Endodermal cell (in vitro differentiated cells): ENCODE measurements at regions not wholly inside any gene's neighbourhood (a gene's known extent, or its start where the extent isn't known, plus 50 kb on each side); places are given as distances from the start of the nearest gene placed in this dataset.
"Not testable (repeated sequence)": the region's sequence is repeated elsewhere in the genome, so short reads cannot be mapped to it uniquely, and the experiment has no call there.

Experiments used
- DNase-seq: peaks from one replicate; pipeline ENCODE4 v3.0.0-alpha.2; 2017
- H3K27ac ChIP-seq: 2 replicates; pipeline ENCODE4 v1.5.1; 2013; ENCODE audit warnings: mild to moderate bottlenecking, low read depth, low read length, moderate library complexity
- H3K27me3 ChIP-seq: 2 replicates; pipeline ENCODE4 v1.6.1; 2013; ENCODE audit warnings: mild to moderate bottlenecking, low read length, moderate library complexity; ENCODE audit not compliant: insufficient read depth, control insufficient read depth, poor library complexity, severe bottlenecking
- H3K36me3 ChIP-seq: 2 replicates; pipeline ENCODE4 v1.7.0; 2013; ENCODE audit warnings: mild to moderate bottlenecking, low read length, moderate library complexity; ENCODE audit not compliant: control insufficient read depth, insufficient read depth
- H3K4me1 ChIP-seq: one replicate; pipeline ENCODE4 v1.7.0; 2013; ENCODE audit warnings: low read length; ENCODE audit not compliant: control insufficient read depth, insufficient read depth
- H3K4me3 ChIP-seq: 2 replicates; pipeline ENCODE4 v1.5.1; 2013; ENCODE audit warnings: mild to moderate bottlenecking, low read length, moderate library complexity
- H3K9ac ChIP-seq: 2 replicates; pipeline ENCODE4 v1.6.1; 2013; ENCODE audit warnings: mild to moderate bottlenecking, low read length, moderate library complexity; ENCODE audit not compliant: poor library complexity, severe bottlenecking; ENCODE audit errors: extremely low read depth
- H3K9me3 ChIP-seq: 2 replicates; pipeline ENCODE4 v1.6.1; 2013; ENCODE audit warnings: mild to moderate bottlenecking, low read length, moderate library complexity; ENCODE audit not compliant: control insufficient read depth
- H3K27ac Mint-ChIP-seq: 2 replicates; pipeline ENCODE4 v1.8.0; 2020; ENCODE audit warnings: mixed read lengths
- H3K27me3 Mint-ChIP-seq: 2 replicates; pipeline ENCODE4 v1.8.0; 2021; ENCODE audit warnings: mild to moderate bottlenecking, mixed read lengths; ENCODE audit not compliant: insufficient read depth
- H3K36me3 Mint-ChIP-seq: 2 replicates; pipeline ENCODE4 v1.8.0; 2020; ENCODE audit warnings: low read depth, mixed read lengths
- H3K4me1 Mint-ChIP-seq: 2 replicates; pipeline ENCODE4 v1.8.0; 2020; ENCODE audit warnings: mixed read lengths
- H3K4me3 Mint-ChIP-seq: 2 replicates; pipeline ENCODE4 v1.8.0; 2020; ENCODE audit warnings: mild to moderate bottlenecking, moderate library complexity, mixed read lengths
- H3K9me3 Mint-ChIP-seq: 2 replicates; pipeline ENCODE4 v1.8.0; 2020; ENCODE audit warnings: mild to moderate bottlenecking, mixed read lengths
- WGBS, 2 experiments: methylation state at CpG; one replicate each; pipeline versions ENCODE4 v1.1.5 to v1.1.7; 2013; ENCODE audit warnings: missing lambda C conversion rate in 2 of 2, mixed read lengths in 1 of 2; ENCODE audit not compliant: insufficient coverage in 1 of 2, insufficient read length in 1 of 2; 5-methylcytosine and 5-hydroxymethylcytosine counted together
- TF ChIP-seq, protein P1 (sequence below): fragments of 200-600 bp; sonication (generic); conservative IDR thresholded peaks from 2 replicates; pipeline ENCODE4 v1.5.0; 2021; ENCODE audit warnings: antibody characterized with exemption, mild to moderate bottlenecking

DNA sequence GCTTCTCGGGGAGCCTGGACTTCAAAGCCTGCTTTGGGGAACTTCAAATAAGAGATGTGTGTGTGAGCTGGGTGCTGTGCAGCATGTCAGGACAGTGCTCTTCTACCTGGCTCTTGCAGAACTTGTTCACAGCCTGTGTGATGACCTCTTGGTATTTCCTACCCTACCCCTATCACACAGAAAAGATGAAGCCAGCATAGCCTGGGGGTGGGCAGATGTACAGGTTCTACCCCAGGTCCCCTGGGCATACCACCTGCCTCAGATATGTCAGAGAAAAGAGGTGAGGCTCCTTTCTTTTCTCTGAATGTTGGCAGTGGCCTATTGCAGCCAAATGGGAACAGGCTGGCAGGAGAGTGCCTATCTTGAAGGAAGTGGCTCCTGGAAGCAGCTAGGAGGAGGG is 111.7 kb upstream of the ALG10B start:
- WGBS, 2 experiments: 89% methylated on average over 1 of the region's 1 CpG; no CpG with 5 or more reads in 1 of the 2 experiments
- H3K27ac ChIP-seq: no peak overlapping the region
- Mint-ChIP-seq H3K27me3 (no peaks in the 10 kb centered on the region), H3K4me1 (no peaks in the 10 kb centered on the region), H3K27ac (no peak overlapping the region), H3K4me3 (no peak overlapping the region), H3K9me3 (peaks cover 91% of the 10 kb centered on the region), H3K36me3 (no peaks in the 10 kb centered on the region)
- H3K4me1 ChIP-seq: no peaks in the 10 kb centered on the region
- no peaks in the 10 kb centered on the region for H3K36me3 ChIP-seq
- H3K9me3 ChIP-seq: peaks cover 20% of the 10 kb centered on the region
- H3K4me3 ChIP-seq: no peak overlapping the region
- no peaks in the 10 kb centered on the region for H3K27me3 ChIP-seq
- TF ChIP-seq, protein P1, sequence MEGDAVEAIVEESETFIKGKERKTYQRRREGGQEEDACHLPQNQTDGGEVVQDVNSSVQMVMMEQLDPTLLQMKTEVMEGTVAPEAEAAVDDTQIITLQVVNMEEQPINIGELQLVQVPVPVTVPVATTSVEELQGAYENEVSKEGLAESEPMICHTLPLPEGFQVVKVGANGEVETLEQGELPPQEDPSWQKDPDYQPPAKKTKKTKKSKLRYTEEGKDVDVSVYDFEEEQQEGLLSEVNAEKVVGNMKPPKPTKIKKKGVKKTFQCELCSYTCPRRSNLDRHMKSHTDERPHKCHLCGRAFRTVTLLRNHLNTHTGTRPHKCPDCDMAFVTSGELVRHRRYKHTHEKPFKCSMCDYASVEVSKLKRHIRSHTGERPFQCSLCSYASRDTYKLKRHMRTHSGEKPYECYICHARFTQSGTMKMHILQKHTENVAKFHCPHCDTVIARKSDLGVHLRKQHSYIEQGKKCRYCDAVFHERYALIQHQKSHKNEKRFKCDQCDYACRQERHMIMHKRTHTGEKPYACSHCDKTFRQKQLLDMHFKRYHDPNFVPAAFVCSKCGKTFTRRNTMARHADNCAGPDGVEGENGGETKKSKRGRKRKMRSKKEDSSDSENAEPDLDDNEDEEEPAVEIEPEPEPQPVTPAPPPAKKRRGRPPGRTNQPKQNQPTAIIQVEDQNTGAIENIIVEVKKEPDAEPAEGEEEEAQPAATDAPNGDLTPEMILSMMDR: no peak
- H3K9ac ChIP-seq: no peak overlapping the region
- DNase-seq: no peak

- H3K4me1 ChIP-seq: no peaks in the 10 kb centered on the region
- Mint-ChIP-seq H3K9me3 (peaks cover 65% of the 10 kb centered on the region), H3K27me3 (no peaks in the 10 kb centered on the region), H3K4me1 (no peaks in the 10 kb centered on the region), H3K4me3 (no peak overlapping the region), H3K36me3 (no peaks in the 10 kb centered on the region), H3K27ac (no peak overlapping the region)
- H3K4me3 ChIP-seq: no peak overlapping the region
- TF ChIP-seq, protein P1: no peak
- H3K27ac ChIP-seq: no peak overlapping the region
- DNase-seq: no peak
- H3K36me3 ChIP-seq: no peaks in the 10 kb centered on the region
- H3K9me3 ChIP-seq: peaks cover 53% of the 10 kb centered on the region
- no peaks in the 10 kb centered on the region for H3K27me3 ChIP-seq
- no peak overlapping the region for H3K9ac ChIP-seq
- 62 to 67% methylated on average over 5 of the region's 5 CpGs for WGBS, 2 experiments
Measured at GRCh38 chr12:38222011-38222410, 94.6 kb upstream of the ALG10B start.

DNA sequence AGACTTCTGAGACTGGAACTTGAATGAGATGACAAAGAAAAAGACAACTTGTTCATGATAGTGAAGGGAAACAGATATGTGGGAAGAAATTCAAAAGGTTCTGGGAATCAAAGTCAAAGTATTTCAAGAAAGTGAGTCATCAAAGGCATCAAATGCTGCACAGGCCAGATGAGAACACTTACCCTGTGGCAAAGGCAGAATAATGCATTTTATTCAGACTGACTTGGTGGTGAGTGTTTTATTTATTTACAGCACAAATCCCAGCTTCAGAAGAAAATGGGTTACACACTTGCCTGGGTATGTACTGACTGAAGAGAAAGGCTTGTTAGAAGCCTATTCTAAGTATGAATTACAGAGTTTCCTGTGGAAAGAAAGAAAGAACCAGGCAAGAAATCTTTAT is 78.2 kb upstream of the ALG10B start:
- not testable (repeated sequence) for H3K4me3 ChIP-seq, H3K36me3 Mint-ChIP-seq, DNase-seq, H3K9ac ChIP-seq, H3K27me3 Mint-ChIP-seq, H3K4me3 Mint-ChIP-seq, H3K27ac ChIP-seq, H3K4me1 ChIP-seq, H3K4me1 Mint-ChIP-seq, H3K36me3 ChIP-seq, H3K27me3 ChIP-seq, H3K27ac Mint-ChIP-seq
- H3K9me3 ChIP-seq: peaks cover 64% of the 10 kb centered on the region
- peaks cover 77% of the 10 kb centered on the region for H3K9me3 Mint-ChIP-seq

- H3K27ac ChIP-seq: no peak overlapping the region
- Mint-ChIP-seq H3K4me3 (no peak overlapping the region), H3K27ac (no peak overlapping the region), H3K9me3 (peaks cover 93% of the 10 kb centered on the region), H3K27me3 (no peaks in the 10 kb centered on the region), H3K4me1 (no peaks in the 10 kb centered on the region), H3K36me3 (no peaks in the 10 kb centered on the region)
- TF ChIP-seq, protein P1: no peak
- H3K27me3 ChIP-seq: no peaks in the 10 kb centered on the region
- H3K4me3 ChIP-seq: no peak overlapping the region
- H3K9ac ChIP-seq: no peak overlapping the region
- H3K9me3 ChIP-seq: peaks cover 88% of the 10 kb centered on the region
- no peaks in the 10 kb centered on the region for H3K36me3 ChIP-seq
- DNase-seq: no peak
- H3K4me1 ChIP-seq: no peaks in the 10 kb centered on the region
Measured at GRCh38 chr12:38253778-38254177, 62.8 kb upstream of the ALG10B start.
